ENCODE measurements at regions not wholly inside any gene's neighbourhood (a gene's known extent, or its start where the extent isn't known, plus 50 kb on each side); places are given as distances from the start of the nearest gene placed in this dataset.

GRCh38 chr1:163562355-163562754 lies 240.6 kb downstream of the NUF2 start:
- TF ChIP-seq, protein P1, sequence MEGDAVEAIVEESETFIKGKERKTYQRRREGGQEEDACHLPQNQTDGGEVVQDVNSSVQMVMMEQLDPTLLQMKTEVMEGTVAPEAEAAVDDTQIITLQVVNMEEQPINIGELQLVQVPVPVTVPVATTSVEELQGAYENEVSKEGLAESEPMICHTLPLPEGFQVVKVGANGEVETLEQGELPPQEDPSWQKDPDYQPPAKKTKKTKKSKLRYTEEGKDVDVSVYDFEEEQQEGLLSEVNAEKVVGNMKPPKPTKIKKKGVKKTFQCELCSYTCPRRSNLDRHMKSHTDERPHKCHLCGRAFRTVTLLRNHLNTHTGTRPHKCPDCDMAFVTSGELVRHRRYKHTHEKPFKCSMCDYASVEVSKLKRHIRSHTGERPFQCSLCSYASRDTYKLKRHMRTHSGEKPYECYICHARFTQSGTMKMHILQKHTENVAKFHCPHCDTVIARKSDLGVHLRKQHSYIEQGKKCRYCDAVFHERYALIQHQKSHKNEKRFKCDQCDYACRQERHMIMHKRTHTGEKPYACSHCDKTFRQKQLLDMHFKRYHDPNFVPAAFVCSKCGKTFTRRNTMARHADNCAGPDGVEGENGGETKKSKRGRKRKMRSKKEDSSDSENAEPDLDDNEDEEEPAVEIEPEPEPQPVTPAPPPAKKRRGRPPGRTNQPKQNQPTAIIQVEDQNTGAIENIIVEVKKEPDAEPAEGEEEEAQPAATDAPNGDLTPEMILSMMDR (IDR thresholded peaks at IDR 0.05): no peak
- TF ChIP-seq POLR2A (IDR thresholded peaks at IDR 0.05): no peak

Data from right lobe of liver (tissue), 4 donors.